HCEC 1CT (cell line): ENCODE measurements at regions not wholly inside any gene's neighbourhood (a gene's known extent, or its start where the extent isn't known, plus 50 kb on each side); places are given as distances from the start of the nearest gene placed in this dataset.

Experiments
- DNase-seq: peaks from one replicate; pipeline ENCODE4 v3.0.0-alpha.2; 2017

DNA sequence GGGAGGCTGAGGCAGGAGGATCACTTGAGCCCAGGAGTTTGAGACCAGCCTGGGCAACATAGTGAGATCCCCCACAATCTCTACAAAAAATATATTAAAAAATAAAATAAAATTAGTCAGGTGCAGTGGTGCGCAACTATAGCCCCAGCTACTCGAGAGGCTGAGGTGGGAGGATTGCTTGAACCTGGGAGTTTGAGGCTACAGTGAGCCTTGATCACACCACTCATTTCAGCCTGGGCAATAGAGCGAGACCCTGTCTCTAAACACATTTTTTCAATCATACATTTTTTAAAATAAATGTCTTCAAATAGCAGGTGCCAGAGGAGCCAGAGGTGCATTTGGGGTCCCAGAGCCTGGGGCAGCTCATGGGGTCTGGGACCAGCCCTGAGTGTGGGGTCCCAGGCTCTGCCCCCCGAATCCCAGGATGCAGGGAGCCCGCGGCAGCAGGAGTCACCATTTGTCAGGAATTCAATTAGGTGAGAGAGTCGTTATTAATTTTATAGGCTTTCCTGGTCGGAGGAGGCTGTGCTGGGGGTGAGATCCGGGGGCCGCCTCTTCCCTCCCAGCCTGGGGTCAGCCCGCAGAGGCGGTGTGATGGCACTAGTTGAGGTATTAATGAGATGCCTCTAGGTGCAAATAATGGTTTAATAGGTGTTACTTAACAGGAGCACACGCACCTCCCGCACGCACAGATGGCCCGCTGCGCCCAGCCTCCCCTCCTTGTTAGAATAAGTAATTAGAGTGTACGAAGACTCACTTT is 78.3 kb downstream of the MICALL2 start:
- DNase-seq, result no peak

DNA sequence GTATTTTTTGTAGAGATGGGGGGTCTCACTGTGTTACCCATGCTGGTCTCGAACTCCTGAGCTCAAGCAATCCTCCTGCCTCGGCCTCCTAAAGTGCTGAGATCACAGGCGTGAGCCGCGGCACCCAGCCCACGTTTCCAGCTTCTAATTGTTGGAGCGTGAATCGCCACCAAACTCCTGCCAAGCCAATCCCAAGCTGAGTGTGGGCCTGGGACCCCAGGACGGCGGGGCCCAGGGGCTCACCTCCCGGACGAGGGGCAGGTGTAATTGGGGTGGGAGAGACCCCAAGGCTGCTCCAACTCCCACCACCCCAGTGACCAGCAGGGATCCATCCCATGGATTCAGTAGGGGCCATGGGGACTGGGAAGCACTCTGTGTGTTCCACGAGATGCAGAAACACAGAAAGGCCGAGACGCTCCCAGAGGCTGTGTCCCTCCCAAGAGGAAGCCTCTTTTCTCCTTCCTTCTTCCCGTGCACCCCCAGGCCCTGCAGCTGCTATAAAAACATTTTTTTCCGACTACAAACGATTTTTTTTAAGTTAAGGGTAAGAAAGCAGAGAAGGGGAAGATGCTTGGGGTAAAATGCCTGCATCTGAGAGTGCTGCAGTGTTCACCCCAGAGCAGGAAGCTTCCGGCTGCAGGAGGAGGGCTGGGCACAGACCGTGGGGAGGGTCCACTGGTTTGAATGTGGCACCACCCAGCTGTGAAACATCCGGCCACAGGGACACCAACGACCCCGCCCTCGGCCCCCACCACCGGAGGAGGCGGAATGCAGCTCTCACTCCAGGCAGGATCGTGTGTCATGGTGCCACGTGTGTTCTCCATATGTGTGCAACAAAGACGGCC is 76.5 kb downstream of the MICALL2 start:
- DNase-seq, result no peak

DNA sequence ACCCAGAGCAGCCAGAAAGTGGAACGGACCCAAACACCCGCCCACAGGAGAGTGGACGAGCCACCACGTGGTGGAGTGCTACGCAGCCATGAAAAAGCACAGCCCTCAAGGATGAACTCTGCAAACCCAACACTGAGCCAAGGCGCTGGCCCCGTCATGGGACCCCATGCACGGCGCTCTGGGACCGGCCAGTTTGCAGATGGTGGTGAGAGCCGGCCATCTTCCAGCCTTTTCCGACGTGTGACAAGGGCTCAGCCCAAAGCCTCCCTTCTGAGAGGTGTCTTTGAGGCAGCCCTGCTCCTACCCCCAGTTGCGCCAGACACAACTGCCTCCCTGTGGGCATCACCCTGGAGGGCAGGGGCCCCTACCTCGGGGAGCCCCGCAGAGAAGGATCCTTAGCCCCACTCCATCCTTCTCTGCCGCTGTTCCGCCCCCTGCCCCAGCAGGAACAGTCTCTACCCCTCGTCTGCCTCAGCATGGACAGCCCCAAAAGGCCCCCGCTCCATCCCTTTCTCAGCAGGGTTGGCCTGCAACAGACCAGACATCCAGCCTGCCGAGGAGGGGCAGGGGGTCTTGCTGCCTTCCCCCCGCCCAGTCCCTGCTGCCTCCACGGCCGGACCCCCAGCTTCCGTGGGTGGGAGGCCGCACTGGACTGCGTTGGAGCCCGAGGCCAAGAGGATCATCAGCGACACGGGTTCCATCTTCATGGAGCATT is 75.7 kb downstream of the MICALL2 start:
- DNase-seq, result no peak

DNA sequence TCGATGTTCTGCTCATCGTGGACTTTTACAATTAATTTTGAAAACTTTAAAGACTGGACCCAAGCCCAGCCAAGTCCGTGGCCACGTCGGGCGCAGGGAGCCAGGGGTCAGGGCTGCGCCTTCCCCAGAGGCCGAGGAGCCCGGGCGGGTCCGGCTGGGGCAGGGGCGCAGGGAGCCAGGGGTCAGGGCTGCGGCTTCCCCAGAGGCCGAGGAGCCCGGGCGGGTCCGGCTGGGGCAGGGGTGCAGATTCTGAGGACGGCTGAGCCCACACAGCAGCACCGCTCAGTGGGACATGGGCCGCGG is 75.2 kb downstream of the MICALL2 start:
- DNase-seq, result no peak
